ENCODE measurements at regions not wholly inside any gene's neighbourhood (a gene's known extent, or its start where the extent isn't known, plus 50 kb on each side); places are given as distances from the start of the nearest gene placed in this dataset.

- Histone ChIP-seq H2BK15ac (ENCODE audit: low read length) (no peak overlapping the region), H4K20me1 (replicated peaks in 1 of 2; ENCODE audit: control insufficient read depth in 1 of 2, insufficient read depth in 2 of 2, low read length in 2 of 2) (no peaks in the 10 kb centered on the region), H3K14ac (ENCODE audit: insufficient read length) (no peak overlapping the region), H3K18ac (ENCODE audit: extremely low read depth, low read length) (no peak overlapping the region), H3K27ac (ENCODE audit: low read depth, low read length) (no peak overlapping the region), H4K91ac (replicated peaks; ENCODE audit: insufficient read length, low read length) (no peak overlapping the region), H3K4me3 (ENCODE audit: extremely low read depth in 1 of 4, insufficient read depth in 2 of 4, low read depth in 3 of 4, low read length in 4 of 4) (no peak overlapping the region), H2BK120ac (replicated peaks; ENCODE audit: low read depth, low read length) (no peak overlapping the region), H3K23ac (ENCODE audit: insufficient read length) (no peak overlapping the region), H2BK5ac (ENCODE audit: low read depth, low read length) (no peak overlapping the region), H3K4me2 (ENCODE audit: insufficient read depth in 1 of 2, low read depth in 2 of 2, low read length in 2 of 2) (no peak overlapping the region), H3K23me2 (ENCODE audit: low read depth, low read length) (no peaks in the 10 kb centered on the region; the same call in 1 of the 2 replicates), H3K4me1 (replicated peaks in 1 of 4; ENCODE audit: control insufficient read depth in 3 of 4, insufficient read depth in 4 of 4, low read length in 3 of 4) (0 out of 7 replicates have a peak, but pooled peaks cover 0 to 2% (median 0%) of the 10 kb centered on the region in 4 experiments), H2AK5ac (ENCODE audit: low read depth, low read length) (no peak overlapping the region), H3K56ac (replicated peaks; ENCODE audit: insufficient read length, low read depth, low read length) (no peak overlapping the region), H3K9me3 (ENCODE audit: insufficient read depth in 2 of 2, low read depth in 1 of 2, low read length in 1 of 2) (no peaks in the 10 kb centered on the region), H4K8ac (ENCODE audit: extremely low read depth, insufficient read depth, low read length) (no peak overlapping the region), H3K9ac (replicated peaks in 1 of 4; ENCODE audit: extremely low read depth in 1 of 4, low read depth in 3 of 4, low read length in 3 of 4) (no peak overlapping the region), H3K4ac (replicated peaks; ENCODE audit: insufficient read length, low read depth, low read length) (no peak overlapping the region), H4K5ac (ENCODE audit: insufficient read length, low read depth, low read length) (no peak overlapping the region), H2BK20ac (ENCODE audit: low read length) (peak overlapping the region; percentile 61; the same call in 1 of the 2 replicates), H3K79me2 (ENCODE audit: control insufficient read depth in 1 of 2, insufficient read depth in 2 of 2, low read length in 2 of 2) (no peaks in the 10 kb centered on the region), H2AFZ (ENCODE audit: low read length) (no peak overlapping the region), H3K36me3 (ENCODE audit: control insufficient read depth in 2 of 4, insufficient read depth in 4 of 4, low read length in 3 of 4) (no peaks in the 10 kb centered on the region), H3K79me1 (ENCODE audit: low read depth, low read length) (no peaks in the 10 kb centered on the region), H3K27me3 (replicated peaks in 1 of 4; ENCODE audit: control insufficient read depth in 3 of 4, extremely low read depth in 1 of 4, insufficient read depth in 3 of 4, low read length in 3 of 4) (no peaks in the 10 kb centered on the region), H2BK12ac (ENCODE audit: low read depth, low read length) (no peak overlapping the region)
- CTCF ChIA-PET (ENCODE audit: partially characterized antibody) = no interaction called here
- WGBS, 2 experiments (ENCODE audit: extremely low coverage in 1 of 2, insufficient coverage in 1 of 2, insufficient read length in 1 of 2, insufficient replicate concordance in 2 of 2, low coverage in 1 of 2, low lambda C conversion rate in 2 of 2, missing lambda C conversion rate in 1 of 2) = 92% methylated on average over 2 of the region's 2 CpGs; no CpG with 5 or more reads in 1 of the 2 experiments
- DNase-seq (ENCODE audit: low read depth in 1 of 2, low spot score in 2 of 2) (no peak), FAIRE-seq (no peak)
- POLR2A ChIA-PET (ENCODE audit: partially characterized antibody) = no interaction called here
- TF ChIP-seq, protein P1, sequence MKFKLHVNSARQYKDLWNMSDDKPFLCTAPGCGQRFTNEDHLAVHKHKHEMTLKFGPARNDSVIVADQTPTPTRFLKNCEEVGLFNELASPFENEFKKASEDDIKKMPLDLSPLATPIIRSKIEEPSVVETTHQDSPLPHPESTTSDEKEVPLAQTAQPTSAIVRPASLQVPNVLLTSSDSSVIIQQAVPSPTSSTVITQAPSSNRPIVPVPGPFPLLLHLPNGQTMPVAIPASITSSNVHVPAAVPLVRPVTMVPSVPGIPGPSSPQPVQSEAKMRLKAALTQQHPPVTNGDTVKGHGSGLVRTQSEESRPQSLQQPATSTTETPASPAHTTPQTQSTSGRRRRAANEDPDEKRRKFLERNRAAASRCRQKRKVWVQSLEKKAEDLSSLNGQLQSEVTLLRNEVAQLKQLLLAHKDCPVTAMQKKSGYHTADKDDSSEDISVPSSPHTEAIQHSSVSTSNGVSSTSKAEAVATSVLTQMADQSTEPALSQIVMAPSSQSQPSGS (IDR thresholded peaks at IDR 0.05; ENCODE audit: low read length) = no peak
- no peak for TF ChIP-seq SP2 (IDR thresholded peaks at IDR 0.05; ENCODE audit: low read length)
- TF ChIP-seq BRCA1 (IDR thresholded peaks at IDR 0.05; ENCODE audit: low read depth, low read length) = no peak
- TF ChIP-seq CBX8 (IDR thresholded peaks at IDR 0.05; ENCODE audit: borderline replicate concordance, low read depth, low read length) = no peak
- no peak for TF ChIP-seq TCF12 (IDR thresholded peaks at IDR 0.05; ENCODE audit: low read depth, low read length)
- TF ChIP-seq HDAC2 (IDR thresholded peaks at IDR 0.05; ENCODE audit: borderline replicate concordance in 1 of 2, low read depth in 2 of 2, low read length in 2 of 2) = no peak
- TF ChIP-seq EP300 (IDR thresholded peaks at IDR 0.05; ENCODE audit: borderline replicate concordance in 1 of 2, low read depth in 2 of 2, low read length in 2 of 2) = no peak
- TF ChIP-seq MAFK (IDR thresholded peaks at IDR 0.05; ENCODE audit: low read depth, low read length) = no peak
- TF ChIP-seq, protein P2, sequence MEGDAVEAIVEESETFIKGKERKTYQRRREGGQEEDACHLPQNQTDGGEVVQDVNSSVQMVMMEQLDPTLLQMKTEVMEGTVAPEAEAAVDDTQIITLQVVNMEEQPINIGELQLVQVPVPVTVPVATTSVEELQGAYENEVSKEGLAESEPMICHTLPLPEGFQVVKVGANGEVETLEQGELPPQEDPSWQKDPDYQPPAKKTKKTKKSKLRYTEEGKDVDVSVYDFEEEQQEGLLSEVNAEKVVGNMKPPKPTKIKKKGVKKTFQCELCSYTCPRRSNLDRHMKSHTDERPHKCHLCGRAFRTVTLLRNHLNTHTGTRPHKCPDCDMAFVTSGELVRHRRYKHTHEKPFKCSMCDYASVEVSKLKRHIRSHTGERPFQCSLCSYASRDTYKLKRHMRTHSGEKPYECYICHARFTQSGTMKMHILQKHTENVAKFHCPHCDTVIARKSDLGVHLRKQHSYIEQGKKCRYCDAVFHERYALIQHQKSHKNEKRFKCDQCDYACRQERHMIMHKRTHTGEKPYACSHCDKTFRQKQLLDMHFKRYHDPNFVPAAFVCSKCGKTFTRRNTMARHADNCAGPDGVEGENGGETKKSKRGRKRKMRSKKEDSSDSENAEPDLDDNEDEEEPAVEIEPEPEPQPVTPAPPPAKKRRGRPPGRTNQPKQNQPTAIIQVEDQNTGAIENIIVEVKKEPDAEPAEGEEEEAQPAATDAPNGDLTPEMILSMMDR (IDR thresholded peaks at IDR 0.05; ENCODE audit: control extremely low read depth in 1 of 3, insufficient read depth in 1 of 3, low read depth in 1 of 3, low read length in 3 of 3) = no peak
- no peak for TF ChIP-seq HDAC6 (IDR thresholded peaks at IDR 0.05; ENCODE audit: low read depth, low read length)
Measured at GRCh38 chr2:193350509-193350908, 1155.8 kb upstream of the TMEFF2 start.
